Osteocyte (in vitro differentiated cells): ENCODE measurements at regions not wholly inside any gene's neighbourhood (a gene's known extent, or its start where the extent isn't known, plus 50 kb on each side); places are given as distances from the start of the nearest gene placed in this dataset.

Experiments
- DNase-seq: peaks from one replicate; pipeline ENCODE4 v3.0.0; 2021; ENCODE audit warnings: mixed read lengths; ENCODE audit not compliant: unreplicated experiment; ENCODE audit errors: extremely low spot score
- H3K27ac Mint-ChIP-seq: one replicate; pipeline ENCODE4 v1.8.0; 2021; ENCODE audit warnings: mild to moderate bottlenecking, mixed read lengths; ENCODE audit not compliant: unreplicated experiment
- H3K27me3 Mint-ChIP-seq: one replicate; pipeline ENCODE4 v1.8.0; 2021; ENCODE audit warnings: mixed read lengths; ENCODE audit not compliant: unreplicated experiment
- H3K36me3 Mint-ChIP-seq: one replicate; pipeline ENCODE4 v1.8.0; 2021; ENCODE audit warnings: mixed read lengths; ENCODE audit not compliant: unreplicated experiment
- H3K4me1 Mint-ChIP-seq: one replicate; pipeline ENCODE4 v1.8.0; 2021; ENCODE audit warnings: mixed read lengths; ENCODE audit not compliant: unreplicated experiment
- H3K4me3 Mint-ChIP-seq: one replicate; pipeline ENCODE4 v1.8.0; 2021; ENCODE audit warnings: mild to moderate bottlenecking, moderate library complexity, mixed read lengths; ENCODE audit not compliant: unreplicated experiment
- H3K9me3 Mint-ChIP-seq: one replicate; pipeline ENCODE4 v1.8.0; 2021; ENCODE audit warnings: mixed read lengths; ENCODE audit not compliant: unreplicated experiment
- CTCF ChIP-seq: fragments of 200-600 bp; sonication (generic); IDR thresholded peaks from 2 replicates; pipeline ENCODE4 v1.5.0; 2021; ENCODE audit warnings: antibody characterized with exemption, mild to moderate bottlenecking, moderate library complexity

DNA sequence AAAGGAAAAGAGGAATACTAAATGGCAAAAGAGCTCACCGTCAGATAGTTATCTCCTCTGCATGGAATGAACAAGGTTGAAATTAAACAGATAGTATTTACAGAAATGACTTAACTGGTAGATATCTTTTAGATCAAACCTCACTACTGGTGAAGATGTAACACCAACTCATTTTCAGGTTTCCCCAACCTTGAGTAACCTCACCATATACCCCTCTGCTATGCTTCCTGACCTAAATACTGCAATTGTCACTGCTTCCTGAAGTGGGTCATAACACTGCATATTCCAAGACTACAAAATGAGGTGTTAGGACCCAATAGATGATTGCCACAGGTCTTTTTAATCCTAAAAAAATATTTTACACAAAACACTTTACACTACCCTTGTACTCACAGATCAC lies 76.3 kb upstream of the PLEKHA5 start:
- no peak for TF ChIP-seq CTCF
- Mint-ChIP-seq H3K4me1 (peaks cover 2% of the 10 kb centered on the region), H3K27ac (no peak overlapping the region), H3K36me3 (no peaks in the 10 kb centered on the region), H3K9me3 (no peaks in the 10 kb centered on the region), H3K27me3 (no peaks in the 10 kb centered on the region), H3K4me3 (no peak overlapping the region)
- no peak for DNase-seq

- Mint-ChIP-seq H3K4me1 (peaks cover 7% of the 10 kb centered on the region), H3K27ac (no peak overlapping the region), H3K4me3 (no peak overlapping the region), H3K27me3 (no peaks in the 10 kb centered on the region), H3K9me3 (no peaks in the 10 kb centered on the region), H3K36me3 (no peaks in the 10 kb centered on the region)
- DNase-seq = no peak
- TF ChIP-seq CTCF = no peak
Observed at GRCh38 chr12:19054035-19054434, 75.5 kb upstream of the PLEKHA5 start.

GRCh38 chr12:19055589-19055988 lies 73.9 kb upstream of the PLEKHA5 start:
- Mint-ChIP-seq H3K4me1 (peaks cover 11% of the 10 kb centered on the region), H3K9me3 (no peaks in the 10 kb centered on the region), H3K27ac (no peak overlapping the region), H3K4me3 (no peak overlapping the region), H3K27me3 (no peaks in the 10 kb centered on the region), H3K36me3 (no peaks in the 10 kb centered on the region)
- no peak for TF ChIP-seq CTCF
- no peak for DNase-seq

- no peaks in the 10 kb centered on the region for H3K36me3 Mint-ChIP-seq
- peaks cover 11% of the 10 kb centered on the region for H3K4me1 Mint-ChIP-seq
- no peak for DNase-seq
- peaks cover 5% of the 10 kb centered on the region for H3K9me3 Mint-ChIP-seq
- H3K4me3 Mint-ChIP-seq = no peak overlapping the region
- no peak for TF ChIP-seq CTCF
- peak overlapping the region; percentile 16 for H3K27ac Mint-ChIP-seq
- H3K27me3 Mint-ChIP-seq = no peaks in the 10 kb centered on the region
Observed at GRCh38 chr12:19058235-19059021, 71.1 kb upstream of the PLEKHA5 start.

- Mint-ChIP-seq H3K27me3 (no peaks in the 10 kb centered on the region), H3K27ac (no peak overlapping the region), H3K4me1 (no peaks in the 10 kb centered on the region), H3K9me3 (peaks cover 5% of the 10 kb centered on the region), H3K36me3 (no peaks in the 10 kb centered on the region), H3K4me3 (no peak overlapping the region)
- no peak for DNase-seq
- no peak for TF ChIP-seq CTCF
Observed at GRCh38 chr12:19064713-19065112, 64.8 kb upstream of the PLEKHA5 start.
